Stimulated activated memory B cell treated with anti-CD40 and anti-IgM and Interleukin-4, amounts not matched to agents 10 μg/mL and 1 μg/mL and 100 μg/mL, for 72 hours (primary cell): ENCODE measurements at regions not wholly inside any gene's neighbourhood (a gene's known extent, or its start where the extent isn't known, plus 50 kb on each side); places are given as distances from the start of the nearest gene placed in this dataset.
"Not testable (repeated sequence)": the region's sequence is repeated elsewhere in the genome, so short reads cannot be mapped to it uniquely, and the experiment has no call there.

Experiments used
- ATAC-seq: fragments of 150-1000 bp; cut with Tn5 transposase; 2 replicates; pipeline ENCODE4 v1.10.0; 2021
- H3K27ac Mint-ChIP-seq: one replicate; pipeline ENCODE4 v1.8.0; 2022; ENCODE audit warnings: mild to moderate bottlenecking, mixed read lengths
- H3K27me3 Mint-ChIP-seq: one replicate; pipeline ENCODE4 v1.8.0; 2022; ENCODE audit warnings: mixed read lengths
- H3K36me3 Mint-ChIP-seq: one replicate; pipeline ENCODE4 v1.8.0; 2022; ENCODE audit warnings: mixed read lengths
- H3K4me1 Mint-ChIP-seq: one replicate; pipeline ENCODE4 v1.8.0; 2022; ENCODE audit warnings: mixed read lengths
- H3K4me3 Mint-ChIP-seq: one replicate; pipeline ENCODE4 v1.8.0; 2022; ENCODE audit warnings: mild to moderate bottlenecking, moderate library complexity, mixed read lengths
- H3K9me3 Mint-ChIP-seq: one replicate; pipeline ENCODE4 v1.8.0; 2022; ENCODE audit warnings: mixed read lengths

DNA sequence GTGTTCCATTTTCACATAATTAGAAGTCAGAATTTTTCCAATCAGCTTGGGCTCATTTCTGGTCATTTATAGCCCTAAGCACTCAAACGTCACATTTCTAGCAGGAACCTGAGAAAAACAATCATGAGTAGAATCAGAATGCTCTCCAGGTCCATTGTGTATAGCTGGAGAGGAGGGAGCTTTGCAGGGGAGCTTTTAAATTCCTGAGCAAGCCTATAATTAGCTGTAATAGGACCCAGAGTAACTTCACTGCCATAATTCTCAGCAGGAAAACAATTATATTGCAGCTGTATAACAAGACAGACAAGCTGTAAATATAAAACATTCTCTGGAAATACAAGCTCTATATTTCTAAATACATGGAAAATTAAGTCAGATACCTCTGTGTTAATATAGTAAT lies 637.6 kb upstream of the SGCD start:
- H3K4me3 Mint-ChIP-seq: no peak overlapping the region
- no peaks in the 10 kb centered on the region for H3K36me3 Mint-ChIP-seq
- no peaks in the 10 kb centered on the region for H3K4me1 Mint-ChIP-seq
- no peaks in the 10 kb centered on the region for H3K9me3 Mint-ChIP-seq
- peaks cover 21% of the 10 kb centered on the region for H3K27me3 Mint-ChIP-seq
- ATAC-seq: no peak
- H3K27ac Mint-ChIP-seq: no peak overlapping the region

DNA sequence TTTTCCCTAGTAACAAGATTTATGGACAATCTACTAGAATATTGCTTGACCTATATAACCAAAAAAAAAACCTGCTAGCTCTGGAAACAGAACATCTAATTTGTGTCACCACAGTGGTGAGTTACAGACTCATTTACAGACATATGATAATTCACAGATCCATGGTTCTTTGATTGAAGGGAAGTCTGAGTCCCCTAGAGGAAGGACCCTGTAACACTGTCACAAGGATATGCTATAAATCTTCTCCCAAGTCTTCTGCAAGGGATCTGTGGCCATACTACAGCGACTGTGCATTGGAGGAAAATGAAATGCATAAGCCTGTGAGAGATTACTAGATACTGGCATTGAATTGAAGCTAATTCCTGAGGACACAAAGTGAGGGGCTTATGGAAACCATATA lies 630.6 kb upstream of the SGCD start:
- no peaks in the 10 kb centered on the region for H3K4me1 Mint-ChIP-seq

DNA sequence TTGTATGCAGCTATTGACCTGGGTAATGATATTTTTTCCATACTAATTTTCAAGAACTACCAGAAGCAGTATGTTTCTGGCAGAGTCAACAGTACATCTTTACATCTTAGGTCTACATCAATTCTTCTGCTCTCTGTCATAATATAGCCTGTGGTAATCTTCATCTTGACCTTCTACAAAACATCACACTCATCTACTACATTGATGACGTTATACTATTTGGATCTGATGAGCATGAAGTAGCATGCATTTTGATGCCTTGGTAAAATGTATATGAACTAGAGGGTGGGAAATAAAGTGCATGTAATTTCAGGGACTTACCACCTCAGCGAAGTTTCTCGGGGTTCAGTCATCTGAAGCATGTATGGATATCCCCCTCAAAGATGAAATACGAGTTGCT lies 629.7 kb upstream of the SGCD start:
- Mint-ChIP-seq H3K9me3 (no peaks in the 10 kb centered on the region), H3K36me3 (no peaks in the 10 kb centered on the region), H3K27me3 (no peaks in the 10 kb centered on the region), H3K27ac (no peak overlapping the region), H3K4me3 (no peak overlapping the region), H3K4me1 (no peaks in the 10 kb centered on the region)
- no peak for ATAC-seq

More for the DNA sequence above, 630.6 kb upstream of the SGCD start:
- no peaks in the 10 kb centered on the region for H3K36me3 Mint-ChIP-seq
- no peaks in the 10 kb centered on the region for H3K27me3 Mint-ChIP-seq
- no peak overlapping the region for H3K4me3 Mint-ChIP-seq
- no peaks in the 10 kb centered on the region for H3K9me3 Mint-ChIP-seq
- no peak overlapping the region for H3K27ac Mint-ChIP-seq
- ATAC-seq: no peak

DNA sequence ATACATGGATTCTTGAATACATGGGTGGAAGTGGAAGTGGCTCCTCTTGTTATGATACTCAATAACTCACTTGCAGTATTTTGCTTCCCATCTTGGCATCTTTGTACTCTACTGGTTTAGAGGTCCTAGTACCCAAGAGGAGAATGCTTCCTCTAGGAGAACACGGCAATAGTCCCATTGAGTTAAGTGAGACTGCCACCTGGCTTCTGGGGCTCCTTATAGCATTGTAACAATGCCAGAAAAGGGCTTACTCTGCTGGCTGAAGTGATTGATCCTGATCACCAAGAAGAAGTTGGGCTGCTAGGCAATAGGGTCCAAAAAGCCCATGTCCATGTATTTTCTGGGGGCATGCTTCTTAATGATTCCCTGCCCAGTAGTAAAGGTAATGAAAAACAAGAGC lies 627.6 kb upstream of the SGCD start:
- no peak overlapping the region for H3K4me3 Mint-ChIP-seq
- no peaks in the 10 kb centered on the region for H3K27me3 Mint-ChIP-seq
- ATAC-seq: no peak
- no peak overlapping the region for H3K27ac Mint-ChIP-seq
- no peaks in the 10 kb centered on the region for H3K4me1 Mint-ChIP-seq
- no peaks in the 10 kb centered on the region for H3K36me3 Mint-ChIP-seq
- H3K9me3 Mint-ChIP-seq: no peaks in the 10 kb centered on the region

DNA sequence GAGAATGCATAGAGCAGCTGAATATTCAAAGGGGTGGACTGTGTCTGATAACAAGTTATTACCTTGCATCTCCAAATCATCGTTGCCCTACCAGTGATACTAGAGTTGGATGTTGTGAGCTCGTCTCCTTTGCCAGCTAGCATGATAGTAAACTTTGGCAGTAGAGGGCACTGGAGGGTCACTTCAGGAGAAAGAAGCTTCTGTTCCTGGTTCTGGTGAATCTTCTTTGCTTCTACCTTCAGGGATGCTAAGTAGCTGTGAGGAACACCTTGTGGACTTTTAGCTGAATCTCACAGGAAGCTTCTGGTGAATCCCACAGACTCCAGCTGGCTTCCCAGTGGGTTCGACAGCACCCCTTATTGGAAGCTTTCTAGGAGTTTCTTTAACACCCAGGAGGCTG lies 626.6 kb upstream of the SGCD start:
- H3K36me3 Mint-ChIP-seq: no peaks in the 10 kb centered on the region
- ATAC-seq: no peak
- no peaks in the 10 kb centered on the region for H3K27me3 Mint-ChIP-seq

DNA sequence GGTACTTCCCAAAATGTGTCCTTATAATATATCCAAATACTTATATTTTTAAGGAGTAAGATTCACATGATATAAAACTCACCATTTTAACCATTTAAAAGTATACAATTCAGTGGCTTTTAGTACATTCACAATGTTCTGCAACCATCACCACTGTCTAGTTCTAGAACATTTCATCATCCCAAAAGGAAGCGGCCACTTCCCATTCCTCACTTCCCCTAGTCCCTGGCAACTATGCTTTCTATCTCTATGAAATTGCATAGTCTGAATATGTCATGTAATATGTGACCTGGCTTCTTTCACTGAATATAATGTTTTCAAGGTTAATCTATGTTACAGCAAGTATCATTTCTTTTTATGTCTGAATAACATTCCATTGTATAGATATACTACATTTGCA lies 615.1 kb upstream of the SGCD start:
- H3K4me1 Mint-ChIP-seq: no peaks in the 10 kb centered on the region
- H3K9me3 Mint-ChIP-seq: no peaks in the 10 kb centered on the region
- no peaks in the 10 kb centered on the region for H3K27me3 Mint-ChIP-seq
- no peaks in the 10 kb centered on the region for H3K36me3 Mint-ChIP-seq
- no peak overlapping the region for H3K27ac Mint-ChIP-seq
- H3K4me3 Mint-ChIP-seq: no peak overlapping the region
- no peak for ATAC-seq

More for the DNA sequence above, 626.6 kb upstream of the SGCD start:
- H3K9me3 Mint-ChIP-seq: no peaks in the 10 kb centered on the region
- H3K4me1 Mint-ChIP-seq: no peaks in the 10 kb centered on the region
- H3K27ac Mint-ChIP-seq: no peak overlapping the region
- H3K4me3 Mint-ChIP-seq: no peak overlapping the region

DNA sequence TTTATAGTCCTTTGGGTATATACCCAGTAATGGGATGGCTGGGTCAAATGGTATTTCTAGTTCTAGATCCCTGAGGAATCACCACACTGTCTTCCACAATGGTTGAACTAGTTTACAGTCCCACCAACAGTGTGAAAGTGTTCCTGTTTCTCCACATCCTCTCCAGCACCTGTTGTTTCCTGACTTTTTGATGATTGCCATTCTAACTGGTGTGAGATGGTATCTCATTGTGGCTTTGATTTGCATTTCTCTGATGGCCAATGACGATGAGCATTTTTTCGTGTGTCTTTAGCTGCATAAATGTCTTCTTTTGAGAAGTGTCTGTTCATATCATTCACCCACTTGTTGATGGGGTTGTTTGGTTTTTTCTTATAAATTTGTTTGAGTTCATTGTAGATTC lies 612.5 kb upstream of the SGCD start:
- not testable (repeated sequence) for H3K27ac Mint-ChIP-seq, H3K36me3 Mint-ChIP-seq, H3K4me1 Mint-ChIP-seq, ATAC-seq, H3K4me3 Mint-ChIP-seq, H3K27me3 Mint-ChIP-seq, H3K9me3 Mint-ChIP-seq

DNA sequence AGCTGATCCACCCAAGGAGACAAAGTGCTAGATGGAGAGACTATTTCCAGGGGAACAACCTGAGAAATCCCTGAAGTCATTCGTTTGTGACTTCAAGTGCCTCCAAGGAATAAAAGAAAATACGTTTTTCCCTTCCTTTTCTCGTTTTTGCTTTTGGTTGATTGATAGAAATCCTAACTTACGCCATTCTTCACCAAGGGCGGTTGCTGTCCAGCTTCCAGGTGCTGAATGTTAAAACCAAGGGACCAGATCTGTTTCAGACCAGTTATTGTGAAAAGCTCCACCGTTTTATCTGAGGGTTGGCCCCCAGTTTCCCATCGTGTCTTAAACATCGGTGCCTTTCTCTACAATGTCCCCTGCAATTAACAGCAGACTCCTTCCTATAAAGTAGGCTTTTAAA lies 600.7 kb upstream of the SGCD start:
- no peak for ATAC-seq
- no peak overlapping the region for H3K27ac Mint-ChIP-seq
- H3K4me1 Mint-ChIP-seq: no peaks in the 10 kb centered on the region
- no peaks in the 10 kb centered on the region for H3K36me3 Mint-ChIP-seq
- no peak overlapping the region for H3K4me3 Mint-ChIP-seq
- peaks cover 48% of the 10 kb centered on the region for H3K27me3 Mint-ChIP-seq
- H3K9me3 Mint-ChIP-seq: peaks cover 5% of the 10 kb centered on the region

DNA sequence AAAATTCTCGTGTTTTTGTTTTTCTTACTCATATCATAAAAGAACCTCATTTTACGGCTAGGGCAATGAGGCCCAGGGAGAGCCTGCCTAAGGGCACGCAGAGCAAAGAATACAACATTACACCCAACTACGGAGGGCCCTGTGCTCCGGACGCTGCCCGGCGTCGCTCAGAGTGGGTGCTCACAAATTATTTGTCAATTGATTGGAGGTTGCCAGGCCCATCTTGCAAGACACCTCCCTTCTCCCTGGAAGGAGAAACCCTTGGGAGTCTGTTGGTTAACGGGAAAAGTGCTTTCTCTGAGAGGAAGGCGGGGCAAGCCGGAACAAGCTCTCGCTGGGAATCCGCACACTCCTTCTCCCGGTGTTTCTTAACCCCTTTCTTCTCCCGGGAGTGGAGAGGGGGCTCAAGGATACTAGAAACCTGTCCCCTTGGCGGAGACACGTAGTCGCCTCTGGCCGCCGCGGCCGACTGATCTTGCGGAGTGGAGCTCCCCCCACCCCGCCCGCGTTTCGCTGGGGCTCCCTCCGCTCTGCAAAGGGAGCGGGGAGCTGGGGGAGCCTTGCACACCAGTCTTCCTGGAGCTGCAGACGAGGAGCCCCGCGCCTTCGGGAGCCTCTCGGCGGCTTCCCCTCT lies 599.3 kb upstream of the SGCD start:
- Mint-ChIP-seq H3K4me1 (no peaks in the 10 kb centered on the region), H3K27ac (no peak overlapping the region), H3K9me3 (peaks cover 5% of the 10 kb centered on the region), H3K27me3 (peaks cover 50% of the 10 kb centered on the region), H3K4me3 (no peak overlapping the region), H3K36me3 (no peaks in the 10 kb centered on the region)
- ATAC-seq: no peak

DNA sequence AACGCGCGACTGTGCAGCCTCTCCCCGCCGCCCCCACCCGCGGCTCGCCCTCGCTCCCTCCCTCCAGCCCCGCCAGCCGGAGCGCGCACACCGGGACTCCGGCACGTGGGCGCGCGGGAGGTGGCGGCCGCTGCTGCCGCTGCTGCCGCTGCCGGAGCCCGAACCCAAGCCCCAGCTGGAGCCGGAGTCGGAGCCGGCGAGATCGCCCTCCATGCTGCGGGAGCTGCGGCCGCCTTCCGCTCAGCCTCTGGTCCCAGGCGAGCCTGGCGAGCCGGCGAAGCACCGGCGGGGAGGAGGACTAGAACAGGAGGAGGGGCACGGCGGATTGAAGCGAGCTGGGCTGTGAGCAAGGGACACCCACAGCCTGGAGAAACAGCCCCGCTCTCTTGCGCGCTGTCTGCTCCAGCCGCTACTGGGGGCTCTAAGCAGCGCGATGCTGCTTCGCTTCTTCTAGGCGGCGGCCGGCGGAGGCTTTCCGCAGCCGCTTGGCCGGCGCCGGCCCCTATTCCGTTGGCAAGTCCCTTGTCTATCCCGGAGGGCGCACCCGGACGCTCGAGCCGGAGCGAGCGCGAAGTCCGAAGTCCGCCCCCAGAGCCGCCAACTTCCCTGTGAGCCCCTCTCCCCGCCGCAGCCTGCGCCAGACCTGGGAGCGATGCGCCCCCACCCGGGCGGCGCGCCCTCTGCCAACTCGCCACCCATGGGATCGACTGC lies 598.7 kb upstream of the SGCD start:
- Mint-ChIP-seq H3K27me3 (peaks cover 50% of the 10 kb centered on the region), H3K4me3 (no peak overlapping the region), H3K4me1 (no peaks in the 10 kb centered on the region), H3K27ac (no peak overlapping the region), H3K9me3 (peaks cover 5% of the 10 kb centered on the region), H3K36me3 (no peaks in the 10 kb centered on the region)
- no peak for ATAC-seq

DNA sequence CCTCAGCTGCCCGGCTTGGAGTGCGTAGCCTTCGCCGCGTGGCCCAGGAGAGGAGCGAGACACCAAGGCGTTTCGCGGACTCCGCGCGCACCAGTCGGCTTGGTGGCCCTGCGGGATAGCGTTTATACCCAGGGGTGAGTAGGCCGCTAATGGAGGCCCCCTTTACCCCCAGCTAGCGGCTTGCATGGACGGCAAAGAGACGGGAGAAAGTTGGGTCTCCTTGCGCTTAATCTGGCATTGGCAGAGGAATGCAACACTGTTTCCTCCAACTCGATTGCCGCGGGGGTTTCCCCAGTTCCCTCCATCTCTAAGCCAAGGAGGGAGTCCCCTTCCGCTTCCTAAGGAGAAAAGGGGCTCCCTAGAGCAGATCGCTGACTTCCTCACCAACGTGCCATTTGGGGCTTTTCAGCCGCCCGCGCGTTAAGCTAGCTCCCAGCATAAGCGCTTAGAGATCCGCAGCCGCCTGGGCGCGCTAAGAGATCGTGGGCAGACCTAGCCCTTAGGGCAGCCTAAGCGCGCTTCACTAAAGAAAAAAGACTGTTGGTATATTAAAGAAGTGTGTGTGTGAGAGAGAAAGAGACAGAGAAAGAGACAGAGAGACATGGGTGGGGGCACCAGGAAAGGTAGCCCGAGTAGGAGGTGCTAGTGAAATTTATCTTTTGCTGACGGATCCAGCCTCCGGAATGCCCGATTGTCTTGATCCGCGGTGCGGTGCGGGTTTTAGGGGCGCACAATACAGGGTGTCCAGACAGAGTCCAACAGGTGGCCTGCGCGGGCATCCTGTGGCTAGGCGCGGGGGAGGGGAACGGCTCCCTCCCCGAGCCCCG lies 597.9 kb upstream of the SGCD start:
- peaks cover 50% of the 10 kb centered on the region for H3K27me3 Mint-ChIP-seq
- H3K4me1 Mint-ChIP-seq: no peaks in the 10 kb centered on the region
- H3K4me3 Mint-ChIP-seq: no peak overlapping the region
- peaks cover 5% of the 10 kb centered on the region for H3K9me3 Mint-ChIP-seq
- H3K36me3 Mint-ChIP-seq: no peaks in the 10 kb centered on the region
- no peak for ATAC-seq
- no peak overlapping the region for H3K27ac Mint-ChIP-seq

DNA sequence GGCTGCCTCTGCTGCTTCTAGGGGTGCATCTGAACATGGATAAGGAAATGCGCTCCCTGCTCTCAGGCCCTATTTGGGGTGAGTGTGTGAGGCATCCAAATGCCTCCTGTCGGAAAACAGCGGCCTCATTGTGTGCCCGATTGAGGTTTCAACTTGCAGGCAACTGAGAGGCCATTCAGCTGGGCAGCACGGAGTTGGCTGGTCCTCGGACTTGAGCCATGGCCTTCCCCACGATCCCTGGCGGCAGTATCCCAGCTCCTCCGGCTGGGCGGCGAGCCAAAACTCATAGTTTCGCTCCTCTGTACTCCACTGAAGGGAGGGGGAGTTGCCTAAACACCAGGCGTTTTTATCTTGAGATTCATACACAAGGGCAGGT lies 597.3 kb upstream of the SGCD start:
- peaks cover 5% of the 10 kb centered on the region for H3K9me3 Mint-ChIP-seq
- ATAC-seq: no peak
- H3K27ac Mint-ChIP-seq: no peak overlapping the region
- H3K27me3 Mint-ChIP-seq: peaks cover 50% of the 10 kb centered on the region
- no peaks in the 10 kb centered on the region for H3K4me1 Mint-ChIP-seq
- H3K36me3 Mint-ChIP-seq: no peaks in the 10 kb centered on the region
- H3K4me3 Mint-ChIP-seq: no peak overlapping the region

DNA sequence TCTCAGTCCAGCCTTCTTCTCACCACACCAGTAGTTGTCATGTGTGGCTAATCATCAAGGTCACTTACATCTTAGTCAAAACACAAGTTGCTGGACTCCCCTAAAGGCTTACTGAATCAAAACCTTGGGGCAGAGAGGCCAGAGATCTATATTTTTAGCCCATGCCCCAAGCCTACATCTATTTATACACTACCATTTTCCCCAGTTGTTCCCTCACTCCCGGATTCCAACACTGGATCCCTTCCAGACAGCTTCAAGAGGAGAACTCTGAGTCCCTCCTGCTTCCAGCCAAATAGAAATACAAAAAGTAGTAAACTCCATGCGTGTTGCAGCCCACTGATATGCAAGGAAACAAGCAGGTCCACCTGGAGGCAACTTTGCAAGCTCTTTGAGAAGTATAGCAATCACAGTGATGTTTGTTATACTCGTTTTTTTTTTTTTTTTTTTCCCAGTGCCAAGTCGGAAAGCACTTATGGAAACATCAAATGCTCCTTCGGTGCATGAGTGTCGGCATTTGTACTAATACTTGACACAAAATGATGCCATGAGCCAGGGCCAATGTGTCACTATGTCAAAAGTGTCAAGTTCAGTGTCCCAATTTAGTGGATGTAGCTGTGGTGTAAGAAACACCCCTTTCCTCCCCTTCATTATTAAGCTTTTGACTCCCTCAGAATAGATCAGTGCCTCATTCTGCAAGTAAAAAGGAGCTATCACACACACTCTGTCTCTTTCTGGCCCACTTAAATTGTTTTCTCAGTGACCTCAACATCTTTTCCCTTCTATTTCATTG lies 594.2 kb upstream of the SGCD start:
- no peak overlapping the region for H3K27ac Mint-ChIP-seq
- no peak for ATAC-seq
- H3K4me1 Mint-ChIP-seq: no peaks in the 10 kb centered on the region
- no peaks in the 10 kb centered on the region for H3K36me3 Mint-ChIP-seq
- no peak overlapping the region for H3K4me3 Mint-ChIP-seq
- peaks cover 5% of the 10 kb centered on the region for H3K9me3 Mint-ChIP-seq
- peaks cover 35% of the 10 kb centered on the region for H3K27me3 Mint-ChIP-seq

DNA sequence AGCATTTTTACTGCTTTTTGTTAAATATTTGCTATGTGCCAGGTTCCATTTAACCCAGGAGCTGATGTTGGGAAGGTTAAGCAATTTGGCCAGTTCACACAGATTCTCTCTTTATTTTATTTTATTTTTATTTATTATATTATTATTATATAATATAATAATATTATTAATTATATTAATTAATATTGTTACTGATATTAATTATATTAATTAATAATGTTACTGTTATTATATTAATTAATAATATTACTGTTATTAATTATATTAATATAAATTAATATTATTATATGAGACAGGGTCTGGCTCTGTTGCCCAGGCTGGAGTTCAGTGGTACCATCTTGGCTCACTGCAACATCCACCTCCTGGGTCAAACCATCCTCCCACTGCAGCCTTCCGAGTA lies 593.0 kb upstream of the SGCD start:
- ATAC-seq: no peak
- Mint-ChIP-seq H3K4me1 (no peaks in the 10 kb centered on the region), H3K27me3 (peaks cover 26% of the 10 kb centered on the region), H3K27ac (no peak overlapping the region), H3K9me3 (peaks cover 10% of the 10 kb centered on the region), H3K36me3 (no peaks in the 10 kb centered on the region), H3K4me3 (no peak overlapping the region)

DNA sequence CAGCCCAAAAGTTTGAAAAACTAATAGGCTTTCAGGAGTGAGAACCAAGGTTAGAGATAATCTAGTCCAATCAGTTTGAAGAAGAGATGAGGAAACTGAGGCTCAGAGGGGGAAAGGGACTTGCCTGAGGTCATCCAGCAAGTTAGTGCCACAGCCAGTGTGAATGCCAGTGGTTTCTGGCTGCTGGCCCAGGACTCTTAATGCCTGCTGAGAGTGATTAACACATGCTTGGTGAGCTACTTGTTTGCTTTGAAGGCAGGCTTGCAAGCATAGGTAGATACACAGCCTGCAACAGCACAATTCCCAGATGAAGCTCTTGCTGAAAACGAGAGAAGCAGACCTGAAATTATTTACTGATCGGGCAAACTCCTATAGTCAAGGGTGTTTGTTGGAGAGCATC lies 591.6 kb upstream of the SGCD start:
- Mint-ChIP-seq H3K27ac (no peak overlapping the region), H3K9me3 (peaks cover 10% of the 10 kb centered on the region), H3K4me3 (no peak overlapping the region), H3K4me1 (no peaks in the 10 kb centered on the region), H3K27me3 (peaks cover 11% of the 10 kb centered on the region), H3K36me3 (no peaks in the 10 kb centered on the region)
- no peak for ATAC-seq
